ENCODE measurements at regions not wholly inside any gene's neighbourhood (a gene's known extent, or its start where the extent isn't known, plus 50 kb on each side); places are given as distances from the start of the nearest gene placed in this dataset.

DNA sequence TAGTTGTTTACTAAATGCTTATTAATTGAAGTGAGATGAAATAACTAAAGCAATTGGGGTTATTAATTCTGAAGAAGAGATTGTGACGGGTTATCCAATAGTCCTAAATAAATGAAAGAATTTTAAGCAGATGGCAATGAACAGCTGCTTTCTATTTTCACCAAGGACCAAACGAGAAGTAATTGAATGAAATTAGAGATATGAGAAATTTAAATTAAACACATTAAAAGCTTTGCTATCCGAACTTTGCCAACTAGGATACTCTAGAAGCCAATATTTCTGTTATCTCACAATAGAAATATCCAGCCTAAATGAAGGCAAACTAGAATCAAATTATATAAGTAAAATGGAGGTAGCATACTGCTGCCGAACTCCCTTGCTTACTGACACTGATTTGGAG, 103.2 kb downstream of the GPR37 start:
- Histone ChIP-seq H3K9ac (no peak overlapping the region), H3K79me2 (ENCODE audit: low read depth) (no peaks in the 10 kb centered on the region), H3K27me3 (no peaks in the 10 kb centered on the region), H3K36me3 (no peaks in the 10 kb centered on the region), H3K4me2 (no peak overlapping the region), H4K20me1 (ENCODE audit: low read depth) (no peaks in the 10 kb centered on the region), H3K9me3 (ENCODE audit: low read depth) (no peaks in the 10 kb centered on the region), H3K27ac (no peak overlapping the region), H2AFZ (replicated peaks) (no peak overlapping the region), H3K4me3 (no peak overlapping the region), H3F3A (ENCODE audit: low read depth) (no peaks in the 10 kb centered on the region), H3K4me1 (no peaks in the 10 kb centered on the region)
- no peaks in the 10 kb centered on the region for H3K9me3 Mint-ChIP-seq
- TF ChIP-seq EZH2phosphoT487 (IDR thresholded peaks at IDR 0.05) (no peak), EZH2 (IDR thresholded peaks at IDR 0.05) (no peak)
- TF ChIP-seq, protein P1, sequence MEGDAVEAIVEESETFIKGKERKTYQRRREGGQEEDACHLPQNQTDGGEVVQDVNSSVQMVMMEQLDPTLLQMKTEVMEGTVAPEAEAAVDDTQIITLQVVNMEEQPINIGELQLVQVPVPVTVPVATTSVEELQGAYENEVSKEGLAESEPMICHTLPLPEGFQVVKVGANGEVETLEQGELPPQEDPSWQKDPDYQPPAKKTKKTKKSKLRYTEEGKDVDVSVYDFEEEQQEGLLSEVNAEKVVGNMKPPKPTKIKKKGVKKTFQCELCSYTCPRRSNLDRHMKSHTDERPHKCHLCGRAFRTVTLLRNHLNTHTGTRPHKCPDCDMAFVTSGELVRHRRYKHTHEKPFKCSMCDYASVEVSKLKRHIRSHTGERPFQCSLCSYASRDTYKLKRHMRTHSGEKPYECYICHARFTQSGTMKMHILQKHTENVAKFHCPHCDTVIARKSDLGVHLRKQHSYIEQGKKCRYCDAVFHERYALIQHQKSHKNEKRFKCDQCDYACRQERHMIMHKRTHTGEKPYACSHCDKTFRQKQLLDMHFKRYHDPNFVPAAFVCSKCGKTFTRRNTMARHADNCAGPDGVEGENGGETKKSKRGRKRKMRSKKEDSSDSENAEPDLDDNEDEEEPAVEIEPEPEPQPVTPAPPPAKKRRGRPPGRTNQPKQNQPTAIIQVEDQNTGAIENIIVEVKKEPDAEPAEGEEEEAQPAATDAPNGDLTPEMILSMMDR (IDR thresholded peaks at IDR 0.05): no peak
- H3K27ac Mint-ChIP-seq: no peak overlapping the region
- DNase-seq (ENCODE audit: low spot score): no peak
- H3K27me3 Mint-ChIP-seq (ENCODE audit: insufficient read depth, low read depth): no peaks in the 10 kb centered on the region
- no peaks in the 10 kb centered on the region for H3K36me3 Mint-ChIP-seq
- no peak overlapping the region for H3K4me3 Mint-ChIP-seq
- no peaks in the 10 kb centered on the region for H3K4me1 Mint-ChIP-seq

DNA sequence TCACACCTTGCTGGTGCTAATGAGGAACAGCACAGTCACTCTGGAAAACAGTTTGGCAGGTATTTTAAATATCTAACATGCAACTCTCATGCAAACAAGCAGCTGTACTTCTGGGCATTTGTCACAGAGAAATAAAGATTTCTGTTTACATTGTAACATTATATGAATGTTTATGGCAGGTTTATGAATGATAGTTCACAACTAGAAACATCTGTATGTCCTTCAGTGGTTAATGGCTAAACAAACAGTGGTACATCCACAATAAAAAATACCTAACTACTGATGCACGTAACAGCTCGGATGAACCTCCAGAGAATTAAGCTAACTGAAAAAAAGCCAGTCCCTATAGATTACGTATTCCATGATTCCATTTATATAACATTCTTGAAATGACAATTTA, 109.6 kb downstream of the GPR37 start:
- no peak overlapping the region for H3K27ac Mint-ChIP-seq
- Histone ChIP-seq H3K27me3 (no peaks in the 10 kb centered on the region), H3K9me3 (ENCODE audit: low read depth) (no peaks in the 10 kb centered on the region), H3K79me2 (ENCODE audit: low read depth) (no peaks in the 10 kb centered on the region), H3K36me3 (no peaks in the 10 kb centered on the region), H3K4me1 (no peaks in the 10 kb centered on the region), H4K20me1 (ENCODE audit: low read depth) (no peaks in the 10 kb centered on the region), H2AFZ (replicated peaks) (no peak overlapping the region), H3F3A (ENCODE audit: low read depth) (no peaks in the 10 kb centered on the region), H3K9ac (no peak overlapping the region), H3K4me2 (no peak overlapping the region), H3K27ac (no peak overlapping the region), H3K4me3 (no peak overlapping the region)
- H3K4me3 Mint-ChIP-seq: no peak overlapping the region
- TF ChIP-seq EZH2phosphoT487 (IDR thresholded peaks at IDR 0.05): no peak
- no peak for DNase-seq (ENCODE audit: low spot score)
- H3K9me3 Mint-ChIP-seq: no peaks in the 10 kb centered on the region
- no peaks in the 10 kb centered on the region for H3K4me1 Mint-ChIP-seq
- H3K27me3 Mint-ChIP-seq (ENCODE audit: insufficient read depth, low read depth): no peaks in the 10 kb centered on the region
- H3K36me3 Mint-ChIP-seq: no peaks in the 10 kb centered on the region

DNA sequence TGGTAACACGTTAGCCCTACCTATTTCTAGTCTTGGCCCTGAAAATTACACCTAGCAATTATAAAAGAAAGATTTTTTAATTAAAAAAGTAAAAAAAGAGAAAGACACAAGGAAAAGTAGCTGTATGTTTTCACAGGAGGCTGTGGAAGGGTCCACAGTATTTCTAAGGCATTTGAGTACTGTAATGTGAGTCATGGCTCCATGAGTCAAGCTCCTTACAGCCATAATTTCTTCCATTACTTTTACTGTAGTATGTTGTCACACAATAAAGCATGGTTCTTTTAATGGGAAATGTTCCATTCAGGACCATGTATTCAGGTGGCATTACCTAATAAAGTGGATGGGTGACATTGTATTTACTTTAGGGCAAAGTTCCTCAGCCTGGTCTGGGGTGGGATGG, 113.4 kb downstream of the GPR37 start:
- no peaks in the 10 kb centered on the region for H3K36me3 Mint-ChIP-seq
- no peaks in the 10 kb centered on the region for H3K9me3 Mint-ChIP-seq
- no peaks in the 10 kb centered on the region for H3K36me3 ChIP-seq
- no peaks in the 10 kb centered on the region for H3K79me2 ChIP-seq (ENCODE audit: low read depth)
- no peaks in the 10 kb centered on the region for H3K4me1 ChIP-seq
- no peak overlapping the region for H3K27ac ChIP-seq
- TF ChIP-seq EZH2 (IDR thresholded peaks at IDR 0.05): no peak
- TF ChIP-seq EZH2phosphoT487 (IDR thresholded peaks at IDR 0.05): no peak
- TF ChIP-seq, protein P1 (IDR thresholded peaks at IDR 0.05): no peak
- H3K9me3 ChIP-seq (ENCODE audit: low read depth): no peaks in the 10 kb centered on the region
- H3K27me3 Mint-ChIP-seq (ENCODE audit: insufficient read depth, low read depth): no peaks in the 10 kb centered on the region
- H2AFZ ChIP-seq (replicated peaks): no peak overlapping the region
- H3K27ac Mint-ChIP-seq: no peak overlapping the region
- H3K4me2 ChIP-seq: no peak overlapping the region
- H3K4me3 Mint-ChIP-seq: no peak overlapping the region
- no peaks in the 10 kb centered on the region for H4K20me1 ChIP-seq (ENCODE audit: low read depth)
- H3K4me1 Mint-ChIP-seq: no peaks in the 10 kb centered on the region
- H3K27me3 ChIP-seq: no peaks in the 10 kb centered on the region
- DNase-seq (ENCODE audit: low spot score): no peak
- no peak overlapping the region for H3K9ac ChIP-seq
- H3K4me3 ChIP-seq: no peak overlapping the region
- no peaks in the 10 kb centered on the region for H3F3A ChIP-seq (ENCODE audit: low read depth)

DNA sequence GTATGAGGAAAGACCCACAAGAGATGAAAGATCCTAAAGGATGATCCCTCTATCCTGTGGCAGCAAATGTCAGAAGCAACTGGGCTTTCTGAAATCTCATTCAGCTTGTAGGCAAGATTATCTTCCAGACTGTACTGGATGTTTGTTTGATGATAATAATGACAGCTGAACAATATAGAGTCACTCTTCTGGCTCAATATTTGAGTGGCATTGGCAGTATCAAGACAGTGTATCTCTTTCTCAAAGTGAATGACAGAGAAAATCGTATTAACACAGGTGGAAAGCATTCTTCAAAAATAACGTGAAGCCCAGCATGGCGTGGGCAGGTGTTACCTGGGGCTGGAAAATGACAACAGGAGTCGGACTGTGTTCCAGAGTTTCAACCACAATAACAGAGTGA, 114.5 kb downstream of the GPR37 start:
- Histone ChIP-seq H2AFZ (replicated peaks) (no peak overlapping the region), H3K27ac (no peak overlapping the region), H3K27me3 (no peaks in the 10 kb centered on the region), H3K4me2 (no peak overlapping the region), H4K20me1 (ENCODE audit: low read depth) (no peaks in the 10 kb centered on the region), H3K79me2 (ENCODE audit: low read depth) (no peaks in the 10 kb centered on the region), H3K36me3 (no peaks in the 10 kb centered on the region), H3K4me1 (no peaks in the 10 kb centered on the region), H3K9me3 (ENCODE audit: low read depth) (no peaks in the 10 kb centered on the region), H3K4me3 (no peak overlapping the region), H3K9ac (no peak overlapping the region), H3F3A (ENCODE audit: low read depth) (no peaks in the 10 kb centered on the region)
- Mint-ChIP-seq H3K4me1 (no peaks in the 10 kb centered on the region), H3K9me3 (no peaks in the 10 kb centered on the region), H3K36me3 (no peaks in the 10 kb centered on the region), H3K27ac (no peak overlapping the region), H3K4me3 (no peak overlapping the region), H3K27me3 (ENCODE audit: insufficient read depth, low read depth) (no peaks in the 10 kb centered on the region)
- TF ChIP-seq EZH2 (IDR thresholded peaks at IDR 0.05) (no peak), EZH2phosphoT487 (IDR thresholded peaks at IDR 0.05) (no peak)
- no peak for DNase-seq (ENCODE audit: low spot score)
